ENCODE measurements at regions not wholly inside any gene's neighbourhood (a gene's known extent, or its start where the extent isn't known, plus 50 kb on each side); places are given as distances from the start of the nearest gene placed in this dataset.
"Not testable (repeated sequence)": the region's sequence is repeated elsewhere in the genome, so short reads cannot be mapped to it uniquely, and the experiment has no call there.

DNA sequence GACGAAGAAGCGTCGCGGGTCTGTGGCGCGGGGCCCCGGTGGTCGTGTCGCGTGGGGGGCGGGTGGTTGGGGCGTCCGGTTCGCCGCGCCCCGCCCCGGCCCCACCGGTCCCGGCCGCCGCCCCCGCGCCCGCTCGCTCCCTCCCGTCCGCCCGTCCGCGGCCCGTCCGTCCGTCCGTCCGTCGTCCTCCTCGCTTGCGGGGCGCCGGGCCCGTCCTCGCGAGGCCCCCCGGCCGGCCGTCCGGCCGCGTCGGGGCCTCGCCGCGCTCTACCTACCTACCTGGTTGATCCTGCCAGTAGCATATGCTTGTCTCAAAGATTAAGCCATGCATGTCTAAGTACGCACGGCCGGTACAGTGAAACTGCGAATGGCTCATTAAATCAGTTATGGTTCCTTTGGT is 1533.5 kb upstream of the TPTE start:
- intact Hi-C loops (cut with DNase I); DNase-seq: not testable (repeated sequence)

DNA sequence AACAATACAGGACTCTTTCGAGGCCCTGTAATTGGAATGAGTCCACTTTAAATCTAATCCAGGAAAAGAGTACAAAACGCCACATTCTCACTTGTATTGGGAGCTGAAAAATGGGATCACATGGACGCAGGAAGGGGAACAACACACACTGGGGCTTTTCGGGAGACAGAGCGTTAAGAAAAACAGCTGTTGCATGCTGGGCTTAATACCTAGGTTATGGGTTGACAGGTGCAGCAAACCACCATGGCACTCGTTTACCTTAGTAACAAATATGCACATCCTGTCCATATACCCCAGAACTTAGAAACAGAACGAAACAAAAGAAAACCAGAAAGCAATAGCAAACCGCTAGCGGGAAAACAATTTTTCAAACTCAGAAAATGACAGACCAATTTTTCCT is 1532.7 kb upstream of the TPTE start:
- no peak for DNase-seq
- intact Hi-C loops (cut with DNase I), result no loop called here

DNA sequence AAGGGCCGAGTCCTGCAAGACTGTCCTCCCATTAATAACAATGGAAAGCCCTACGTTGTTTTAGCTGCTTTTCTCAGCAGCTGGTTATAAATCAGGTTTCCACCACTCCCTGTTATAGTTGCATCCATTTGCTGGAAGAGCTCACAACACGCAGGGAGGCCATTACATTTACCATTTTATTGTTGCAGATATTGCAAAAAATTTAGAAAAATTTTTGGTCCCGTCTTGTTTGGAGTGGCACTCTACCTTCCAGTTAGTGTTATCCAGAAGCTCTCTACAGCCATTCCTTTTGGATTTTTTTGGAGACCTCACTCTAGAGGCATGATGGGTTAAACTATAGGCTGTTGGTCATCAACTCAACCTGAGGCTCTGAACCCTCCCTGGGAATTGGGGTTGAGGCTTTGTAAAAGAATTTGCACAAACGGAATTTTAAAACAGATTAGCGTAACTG is 1532.1 kb upstream of the TPTE start:
- intact Hi-C loops (cut with DNase I), result no loop called here
- DNase-seq, result no peak

DNA sequence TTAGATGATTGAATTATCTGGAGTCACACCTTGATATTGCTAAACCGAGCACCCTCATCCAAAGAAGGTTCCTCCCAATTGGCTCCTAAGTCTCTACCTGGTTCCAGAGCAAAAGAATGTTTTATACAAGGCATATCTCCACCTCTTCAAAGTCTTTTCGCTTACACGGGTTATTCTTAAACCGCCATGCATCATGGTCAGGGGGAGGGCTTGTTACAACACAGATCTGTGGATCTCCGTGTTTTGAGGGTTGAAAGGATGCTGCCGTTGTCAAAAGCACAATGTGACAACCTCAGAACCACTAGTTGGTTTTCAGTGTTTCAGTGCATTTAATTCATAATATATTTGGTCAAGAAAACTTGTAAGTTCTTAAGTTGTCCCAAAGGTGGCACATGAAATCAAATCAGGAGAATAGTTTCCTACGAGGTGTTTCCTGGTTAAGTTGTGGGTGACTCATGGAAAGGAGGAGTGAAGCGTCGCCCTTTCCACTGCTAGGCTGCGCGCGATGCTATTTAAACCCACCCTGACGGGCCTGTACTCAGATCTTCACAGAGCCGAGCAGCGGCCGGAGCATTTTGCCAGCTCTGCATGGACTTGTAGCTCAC is 1531.6 kb upstream of the TPTE start:
- peak in 2 of 10 donors; percentile 72 to 86 for DNase-seq
- intact Hi-C loops (cut with DNase I), result no loop called here

DNA sequence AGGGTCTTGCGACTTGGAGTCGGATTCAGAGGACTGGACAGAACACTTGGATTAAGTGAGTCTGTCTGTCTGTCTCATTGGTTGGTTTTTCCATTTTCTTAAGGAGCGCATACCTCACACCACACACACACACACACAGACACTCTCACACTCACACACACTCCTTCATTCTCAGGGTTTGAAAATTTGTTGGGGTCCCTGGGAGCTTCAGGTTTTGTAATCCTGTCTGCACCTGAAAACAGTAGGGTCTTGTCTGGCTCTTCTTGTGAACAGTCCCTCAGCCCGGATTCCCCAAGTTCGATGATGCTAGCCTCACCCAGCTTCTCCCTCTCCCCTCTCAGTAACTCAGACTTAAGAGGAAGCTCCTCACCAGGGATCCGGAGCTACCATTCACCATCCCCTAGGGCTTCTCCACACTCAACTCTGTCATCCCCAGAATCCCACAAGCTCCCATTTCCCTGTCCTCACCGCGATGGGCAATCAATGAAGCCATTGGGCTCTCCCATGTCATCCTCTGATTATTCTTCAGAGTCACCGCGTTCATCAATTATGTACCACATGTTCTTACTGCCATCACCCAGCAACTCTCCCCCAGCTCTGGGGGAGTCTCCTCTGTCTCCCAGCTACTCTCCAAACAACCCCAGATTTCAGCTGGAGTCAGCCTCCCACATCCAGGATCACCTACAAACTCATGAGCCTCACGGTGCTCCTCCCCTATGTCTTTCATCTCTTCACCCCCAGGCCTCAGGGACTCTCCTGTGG is 1530.9 kb upstream of the TPTE start:
- DNase-seq, result no peak
- intact Hi-C loops (cut with DNase I), result no loop called here

DNA sequence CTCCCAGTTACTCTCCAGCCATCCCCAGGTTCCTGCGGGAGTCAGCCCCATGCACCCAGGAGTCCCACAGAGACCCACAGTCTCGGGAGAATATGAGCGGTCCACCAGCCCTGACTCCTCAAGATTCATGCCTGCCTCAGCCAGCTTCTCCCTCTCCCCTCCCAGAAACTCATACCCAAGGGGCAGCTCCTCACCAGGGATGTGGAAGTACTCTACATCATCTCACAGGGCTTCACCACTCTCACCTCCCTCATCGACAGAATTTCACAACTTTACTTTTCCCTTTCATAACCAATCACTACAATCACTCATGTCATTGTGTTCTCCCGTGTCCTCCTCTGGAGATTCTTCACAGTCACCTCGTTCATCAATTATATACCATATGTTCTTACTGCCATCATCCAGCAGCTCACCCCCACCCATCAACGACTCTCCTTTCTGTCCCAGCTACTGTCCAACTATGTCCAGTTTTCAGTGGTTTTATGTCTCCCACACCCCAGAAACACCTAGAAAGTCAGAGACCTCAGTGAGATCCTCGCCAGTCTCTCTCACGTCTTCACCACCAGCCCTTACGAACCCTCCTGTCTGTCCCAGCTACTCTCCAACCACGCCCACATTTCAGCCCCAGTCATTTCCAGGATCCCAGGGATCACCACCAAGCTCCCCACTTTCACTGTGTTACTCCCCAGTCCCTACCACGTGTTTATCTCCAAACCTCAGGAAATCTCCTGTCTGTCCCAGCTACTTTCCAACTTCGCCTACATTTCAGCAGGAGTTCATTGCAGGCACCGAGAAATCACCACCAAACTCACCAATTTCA is 1530.1 kb upstream of the TPTE start:
- intact Hi-C loops (cut with DNase I), result no loop called here
- peak in 1 of 10 donors; percentile 78 for DNase-seq

DNA sequence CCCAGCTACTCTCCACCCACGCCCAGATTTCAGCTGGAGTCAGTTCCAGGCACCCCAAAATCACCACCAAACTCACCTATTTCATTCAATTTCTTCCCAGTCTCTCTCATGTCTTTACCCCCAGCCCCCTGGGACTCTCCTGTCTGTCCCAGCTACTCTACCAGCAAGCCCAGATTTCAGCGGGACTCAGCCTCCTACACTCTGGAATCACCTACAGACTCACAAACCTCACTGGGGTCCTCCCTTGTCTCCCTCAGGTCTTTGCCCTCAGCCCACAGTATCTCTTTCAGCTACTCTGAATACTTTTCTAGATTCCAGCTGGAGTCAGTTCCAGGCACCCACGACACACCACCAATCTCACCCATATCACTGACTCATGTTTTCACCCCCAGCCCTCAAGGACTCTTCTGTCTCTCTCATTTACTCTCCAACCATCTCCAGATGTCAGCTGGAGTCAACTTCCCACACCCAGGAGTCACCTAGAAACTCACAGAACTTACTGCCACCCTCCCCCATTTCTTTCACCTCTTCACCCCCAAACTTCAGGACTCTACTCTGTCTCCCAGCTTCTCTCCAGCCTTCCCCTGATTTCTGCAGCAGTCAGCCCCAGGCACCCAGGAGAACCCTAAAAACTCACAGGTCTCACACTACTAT is 1529.3 kb upstream of the TPTE start:
- intact Hi-C loops (cut with DNase I), result no loop called here
- peak in 1 of 10 donors; percentile 59 for DNase-seq

DNA sequence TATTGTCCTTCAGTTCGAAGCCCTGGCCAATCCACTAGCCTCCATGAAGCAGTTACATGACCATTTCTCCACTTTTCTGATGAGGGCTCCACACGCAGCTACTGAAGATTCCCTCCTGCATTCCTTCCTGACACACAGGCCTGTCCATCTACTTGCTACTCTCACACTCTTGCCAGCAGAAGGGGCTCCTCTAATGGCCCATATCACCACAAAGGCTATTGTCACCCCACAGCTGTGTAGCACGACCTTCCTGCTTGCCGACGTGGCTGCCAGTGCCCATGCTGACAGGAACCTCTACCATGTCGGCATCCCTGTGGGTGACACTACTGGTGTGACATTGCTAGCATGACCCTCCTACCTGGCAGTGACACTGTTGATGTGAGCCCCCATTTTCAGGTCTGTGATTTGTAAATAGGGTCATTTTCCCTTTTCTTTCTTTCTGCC is 1528.6 kb upstream of the TPTE start:
- DNase-seq, result peak in 3 of 10 donors; percentile 73 to 85 (median 85)
- intact Hi-C loops (cut with DNase I), result no loop called here

DNA sequence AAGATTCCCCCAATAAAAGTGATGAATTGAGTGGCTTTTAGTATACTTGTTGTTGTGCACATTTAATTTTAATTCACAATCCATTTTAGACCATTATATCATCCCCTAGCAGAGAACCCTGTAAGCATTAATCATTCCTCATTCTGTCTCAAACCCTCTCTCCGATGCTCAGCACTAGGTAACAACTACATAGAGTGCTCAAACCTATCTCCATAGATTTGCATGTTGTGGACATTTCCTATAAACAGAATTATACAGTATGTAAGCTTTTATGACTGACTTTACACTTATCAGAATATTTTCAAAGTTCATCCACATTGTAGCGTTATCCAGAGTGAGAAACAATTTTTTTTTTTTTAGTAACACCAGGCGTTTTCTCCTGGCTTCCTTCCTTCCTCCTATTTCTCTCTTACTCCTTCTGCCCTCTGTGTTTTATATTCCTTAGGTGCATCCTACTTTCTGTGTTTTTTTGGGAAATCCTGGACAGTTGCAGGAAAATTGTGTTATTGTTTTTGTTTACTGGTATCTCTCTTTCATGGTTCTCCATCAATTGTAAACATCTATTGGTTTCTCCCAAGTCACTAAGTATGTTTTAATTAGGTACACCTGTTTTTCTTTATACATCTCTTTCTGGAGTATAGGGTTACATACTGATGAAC is 1528.0 kb upstream of the TPTE start:
- intact Hi-C loops (cut with DNase I), result no loop called here
- DNase-seq, result no peak

DNA sequence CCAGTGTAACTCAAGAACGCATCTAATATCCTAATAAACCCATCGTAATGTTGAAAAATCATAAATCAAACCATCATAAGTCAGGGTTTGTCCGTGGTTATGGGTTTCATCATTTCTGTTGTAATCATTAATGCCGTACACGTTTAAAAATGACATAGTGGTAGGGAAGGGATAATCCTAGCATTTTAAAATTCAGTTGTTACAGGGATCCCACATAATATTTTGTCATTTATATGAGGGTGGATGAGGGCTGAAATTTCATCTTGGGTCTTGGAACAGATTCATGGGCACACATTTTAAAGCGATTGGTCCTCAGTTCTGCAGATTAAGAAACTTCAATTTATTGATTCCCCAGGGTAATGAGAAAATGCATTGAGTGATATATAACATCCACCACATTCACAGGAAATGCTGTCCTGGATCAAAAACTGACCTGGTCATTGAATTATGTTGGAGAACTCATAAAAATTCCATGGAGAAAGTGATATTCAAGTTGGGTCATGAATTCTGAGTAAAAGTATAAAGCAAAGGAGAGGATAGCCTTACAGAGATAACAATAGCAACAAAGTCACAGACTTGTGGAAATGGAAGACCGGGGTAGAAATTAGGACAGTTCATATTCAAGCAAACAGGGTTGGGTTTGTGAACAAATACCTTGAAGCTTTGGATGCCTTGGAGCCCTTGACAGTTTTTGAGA is 1527.3 kb upstream of the TPTE start:
- intact Hi-C loops (cut with DNase I), result no loop called here
- DNase-seq, result no peak

DNA sequence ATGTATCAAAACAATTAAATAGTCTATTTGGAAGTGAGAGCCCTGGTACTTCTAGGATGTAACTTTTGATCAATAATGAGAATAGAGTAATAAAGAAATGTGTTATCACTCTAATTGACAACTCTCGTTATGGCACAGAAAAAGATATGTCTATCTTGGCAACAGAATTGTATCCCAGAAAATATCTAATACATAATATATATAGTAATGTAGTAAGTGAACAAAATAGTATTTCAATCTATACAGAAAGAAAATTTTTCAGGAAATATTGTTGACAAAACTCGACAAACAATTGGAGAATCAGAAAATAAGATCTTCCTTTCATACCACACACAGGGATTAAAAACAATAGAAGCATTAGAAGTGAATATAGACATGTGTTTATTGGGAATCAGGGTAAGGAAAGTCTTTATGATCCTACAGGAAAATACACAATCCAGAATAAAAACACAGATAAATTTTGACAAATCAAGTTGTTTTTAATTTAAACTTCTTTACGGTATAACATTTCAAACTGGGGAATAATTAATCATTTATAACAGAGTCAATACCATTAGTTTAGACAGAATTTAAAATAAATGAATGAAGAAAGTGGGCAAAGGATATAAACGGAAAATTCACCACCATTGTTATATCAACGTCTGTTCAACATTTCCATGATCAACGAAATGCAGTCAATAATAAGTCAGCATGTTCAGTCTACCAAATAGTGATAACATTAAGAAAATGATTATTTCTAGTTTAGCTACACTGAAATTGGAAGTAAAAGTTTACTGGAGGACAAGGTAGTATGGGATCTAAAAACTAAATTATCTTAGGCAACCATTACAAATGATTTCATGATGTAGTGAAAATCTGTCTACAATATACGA is 1526.5 kb upstream of the TPTE start:
- intact Hi-C loops (cut with DNase I), result no loop called here
- DNase-seq, result no peak

DNA sequence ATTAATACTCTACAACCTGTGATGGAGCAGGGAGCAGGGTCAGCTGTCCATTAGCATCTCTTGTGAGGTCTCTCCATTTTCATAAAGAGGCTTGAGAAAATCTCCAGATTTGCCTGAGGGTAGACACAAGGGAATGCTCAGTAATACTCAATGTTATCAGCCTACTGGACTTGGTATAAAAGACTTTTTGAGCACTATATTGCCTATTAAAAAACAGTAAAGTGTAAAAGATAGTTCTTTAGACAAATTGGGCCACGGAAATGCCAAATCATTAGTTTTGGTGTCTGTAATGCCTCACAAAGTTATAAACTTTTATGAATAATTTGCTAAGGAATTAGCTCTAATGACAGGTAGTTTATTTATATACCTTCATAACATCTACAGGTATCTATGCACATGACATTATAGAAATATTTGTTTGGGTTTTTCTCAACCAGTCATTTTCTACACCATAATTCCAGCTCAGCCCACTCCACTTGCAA is 1524.9 kb upstream of the TPTE start:
- intact Hi-C loops (cut with DNase I); DNase-seq: not testable (repeated sequence)

DNA sequence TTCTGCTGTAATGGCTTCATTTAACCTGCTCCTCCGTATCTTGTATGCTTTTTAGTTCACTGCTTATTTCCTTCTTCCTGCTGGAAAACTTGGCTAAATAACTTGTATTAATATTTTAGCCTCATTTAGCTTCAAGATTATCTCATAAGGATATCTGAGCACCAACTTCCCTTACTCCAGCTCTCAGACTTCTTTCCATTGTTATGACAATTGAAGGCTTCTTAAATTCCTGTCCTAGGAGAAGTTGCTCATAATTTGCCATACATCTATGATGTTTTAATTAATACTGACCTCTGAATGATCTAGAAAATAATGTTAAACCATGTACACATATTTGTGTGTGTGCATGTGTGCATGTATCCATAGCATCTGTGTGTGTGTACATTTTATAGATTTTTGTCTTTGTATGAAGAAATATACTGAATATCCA is 1524.4 kb upstream of the TPTE start:
- intact Hi-C loops (cut with DNase I), result no loop called here
- DNase-seq, result no peak

DNA sequence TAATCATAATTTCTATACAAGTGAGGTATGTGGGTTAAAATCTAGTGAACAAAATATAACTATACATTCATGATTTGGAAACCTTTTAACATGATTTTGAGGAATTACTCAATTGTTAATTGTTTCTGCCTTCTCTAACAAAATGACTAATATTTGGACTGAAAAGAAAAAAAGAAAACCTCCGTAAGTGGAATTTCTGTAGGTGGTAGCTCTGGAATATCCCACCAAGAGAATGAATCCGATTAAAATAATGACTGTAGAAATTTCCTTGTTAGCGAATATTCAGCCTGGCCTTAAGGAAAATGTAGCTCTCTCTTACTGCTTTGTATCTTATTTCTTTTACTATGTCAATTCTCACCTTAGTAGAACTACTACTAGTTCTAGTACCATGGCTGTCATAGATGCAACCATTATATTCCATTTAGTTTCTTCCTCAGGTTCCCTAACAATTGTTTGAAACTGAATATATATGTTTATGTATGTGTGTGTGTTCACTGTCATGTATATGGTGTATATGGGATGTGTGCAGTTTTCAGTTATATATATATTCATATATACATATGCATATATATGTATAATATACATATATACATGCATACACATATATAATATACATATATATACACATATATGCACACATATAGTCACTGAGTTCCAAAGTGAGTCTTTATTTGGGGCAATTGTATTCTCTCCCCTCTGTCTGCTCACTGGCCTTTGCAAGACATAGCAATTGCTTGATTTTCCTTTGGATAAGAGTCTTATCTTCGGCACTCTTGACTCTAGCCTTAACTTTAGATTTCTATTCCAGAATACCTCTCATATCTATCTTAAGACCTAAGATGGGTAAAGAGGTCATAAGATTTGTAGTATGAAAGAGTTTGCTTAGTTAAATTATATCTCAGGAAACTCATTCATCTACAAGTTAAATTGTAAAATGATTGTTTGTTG is 1523.7 kb upstream of the TPTE start:
- DNase-seq; intact Hi-C loops (cut with DNase I): not testable (repeated sequence)

DNA sequence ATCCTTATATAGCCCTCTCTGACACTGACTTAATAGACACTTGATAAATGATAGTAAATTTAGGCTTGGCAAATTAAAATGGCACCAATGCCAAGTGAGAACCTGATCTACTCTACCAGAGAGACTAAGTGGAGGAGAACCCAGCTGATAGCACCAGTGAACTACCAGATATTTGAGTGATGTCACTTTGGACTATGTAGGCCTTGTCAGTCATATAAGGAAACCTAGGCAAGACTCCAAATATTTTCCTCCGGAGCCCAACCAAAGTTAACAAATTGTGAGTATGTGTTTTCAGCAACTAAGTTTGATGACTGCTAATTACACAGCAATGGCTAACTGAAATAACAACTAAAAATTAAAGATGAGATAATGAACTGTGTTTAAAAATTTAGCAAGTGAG is 1522.9 kb upstream of the TPTE start:
- intact Hi-C loops (cut with DNase I); DNase-seq: not testable (repeated sequence)

DNA sequence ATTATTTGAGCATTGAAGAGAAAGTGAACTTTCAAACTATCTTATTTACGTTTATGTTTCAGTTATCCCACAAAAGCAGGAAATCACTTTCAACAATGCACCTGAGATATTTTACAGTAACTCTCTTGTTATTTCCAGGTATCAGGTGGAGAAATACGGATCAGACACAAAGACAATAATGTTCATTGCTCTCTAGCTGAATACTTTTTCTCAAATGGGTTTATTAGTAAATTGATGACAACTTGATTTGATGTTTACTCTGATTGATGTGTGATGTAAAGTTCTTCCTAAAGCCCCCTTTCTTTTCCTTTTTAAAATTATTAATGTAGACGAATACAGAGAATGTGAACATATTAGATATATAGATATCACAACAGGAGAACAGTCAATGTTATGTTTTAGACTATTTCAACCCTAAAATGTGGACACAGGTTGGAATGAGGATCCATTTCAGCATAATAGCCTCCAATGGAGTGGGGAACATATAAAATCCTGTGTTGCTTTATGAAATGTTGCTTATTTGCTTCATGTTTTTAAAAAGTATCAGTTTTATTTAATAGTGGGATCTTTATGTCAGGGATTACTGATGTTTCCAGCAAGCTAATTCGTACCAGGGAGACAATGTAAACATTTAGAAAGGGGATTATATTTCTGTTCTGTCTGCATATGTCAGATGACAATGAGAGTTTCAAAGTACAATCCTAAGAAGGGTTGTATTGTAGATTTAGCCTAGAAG is 1522.3 kb upstream of the TPTE start:
- intact Hi-C loops (cut with DNase I), result no loop called here
- no peak for DNase-seq

DNA sequence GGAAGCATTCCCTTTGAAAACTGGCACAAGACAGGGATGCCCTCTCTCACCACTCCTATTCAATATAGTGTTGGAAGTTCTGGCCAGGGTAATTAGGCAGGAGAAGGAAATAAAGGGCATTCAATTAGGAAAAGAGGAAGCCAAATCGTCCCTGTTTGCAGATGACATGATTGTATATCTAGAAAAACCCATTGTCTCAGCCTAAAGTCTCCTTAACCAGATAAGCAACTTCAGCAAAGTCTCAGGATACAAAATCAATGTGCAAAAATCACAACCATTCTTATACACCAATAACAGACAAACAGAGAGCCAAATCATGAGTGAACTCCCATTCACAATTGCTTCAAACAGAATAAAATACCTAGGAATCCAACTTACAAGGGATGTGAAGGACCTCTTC is 1521.3 kb upstream of the TPTE start:
- intact Hi-C loops (cut with DNase I); DNase-seq: not testable (repeated sequence)

Measured in posterior cingulate gyrus (tissue), 11 donors.